Cardiac fibroblast (primary cell): ENCODE measurements at regions not wholly inside any gene's neighbourhood (a gene's known extent, or its start where the extent isn't known, plus 50 kb on each side); places are given as distances from the start of the nearest gene placed in this dataset.

Source experiments
- DNase-seq, 2 donors: peaks; one replicate each; pipeline versions ENCODE4 v3.0.0 to v3.0.0-alpha.2; 2010; ENCODE audit warnings: low read depth in 2 of 2
- H3K4me3 ChIP-seq, 2 donors: replicated peaks in 1 of 2; 1 replicate in 1 of 2; 2 replicates in 1 of 2; pipeline ENCODE4 v1.5.1; 2011; ENCODE audit warnings: low read depth in 2 of 2, low read length in 2 of 2, mild to moderate bottlenecking in 2 of 2, moderate library complexity in 1 of 2
- CTCF ChIP-seq: IDR thresholded peaks from one replicate; pipeline ENCODE4 v1.5.1; 2011; ENCODE audit warnings: low read depth, mild to moderate bottlenecking, low read length, inconsistent platforms

GRCh38 chr22:22125579-22126468 is 118.8 kb upstream of the VPREB1 start:
- DNase-seq, result no peak
- no peak for TF ChIP-seq CTCF
- H3K4me3 ChIP-seq, result no peak overlapping the region

- no peak for DNase-seq
- TF ChIP-seq CTCF, result no peak
- H3K4me3 ChIP-seq, result no peak overlapping the region
These were observed 119.5 kb upstream of the VPREB1 start for GRCh38 chr22:22125028-22125578.

- no peak for DNase-seq
- no peak overlapping the region for H3K4me3 ChIP-seq
- no peak for TF ChIP-seq CTCF
These were observed 120.2 kb upstream of the VPREB1 start for GRCh38 chr22:22124374-22124773.

GRCh38 chr22:22123960-22124278 is 120.7 kb upstream of the VPREB1 start:
- no peak overlapping the region for H3K4me3 ChIP-seq
- TF ChIP-seq CTCF, result no peak
- DNase-seq, result no peak

- no peak for TF ChIP-seq CTCF
- DNase-seq, result no peak
- H3K4me3 ChIP-seq, result no peak overlapping the region
These were observed 121.2 kb upstream of the VPREB1 start for GRCh38 chr22:22123118-22123959.

GRCh38 chr22:22122348-22123117 is 122.1 kb upstream of the VPREB1 start:
- H3K4me3 ChIP-seq, result no peak overlapping the region
- no peak for DNase-seq
- no peak for TF ChIP-seq CTCF
